PC-9 (cell line): ENCODE measurements at regions not wholly inside any gene's neighbourhood (a gene's known extent, or its start where the extent isn't known, plus 50 kb on each side); places are given as distances from the start of the nearest gene placed in this dataset.

Experiments
- BruUV-seq: library from RNA; stranded (reverse); fragments of 400-500 nt; replicated peaks from 2 replicates; lab custom pipeline; 2021; lab: Mats Ljungman, UMichigan
- CTCF ChIA-PET: fragments of 300-600 bp; sonication (Branson Sonifier 250); formaldehyde crosslinking; loops from one replicate; lab custom pipeline; 2022; ENCODE audit warnings: antibody characterized with exemption; lab: Charles Lee
- POLR2A ChIA-PET: fragments of 300-600 bp; sonication (Branson Sonifier 250); formaldehyde crosslinking; loops from one replicate; lab custom pipeline; 2022; ENCODE audit warnings: antibody characterized with exemption; ENCODE audit not compliant: unreplicated experiment; lab: Charles Lee
- DNase-seq, 2 experiments: peaks; one replicate each; pipeline versions ENCODE4 v3.0.0 to v3.0.0-alpha.2; 2015 to 2022; ENCODE audit warnings: mixed read lengths in 1 of 2
- H2AFZ ChIP-seq: fragments of 200-600 bp; sonication (generic); 2 replicates; pipeline ENCODE4 v1.8.1; 2017; ENCODE audit warnings: antibody characterized with exemption
- H3F3A ChIP-seq: fragments of 200-600 bp; sonication (generic); 2 replicates; pipeline ENCODE4 v1.8.1; 2017; ENCODE audit warnings: antibody characterized with exemption, mild to moderate bottlenecking, low read depth; ENCODE audit not compliant: insufficient read depth
- H3K27ac ChIP-seq: fragments of 200-600 bp; sonication (generic); 2 replicates; pipeline ENCODE4 v1.6.1; 2016; ENCODE audit warnings: mixed run types
- H3K27me3 ChIP-seq: fragments of 200-600 bp; sonication (generic); 2 replicates; pipeline ENCODE4 v1.6.1; 2016; ENCODE audit warnings: low read depth, mixed run types; ENCODE audit not compliant: insufficient read depth
- H3K36me3 ChIP-seq: fragments of 200-600 bp; sonication (generic); 2 replicates; pipeline ENCODE4 v1.6.1; 2016; ENCODE audit warnings: low read depth, mixed run types
- H3K4me1 ChIP-seq: fragments of 200-600 bp; sonication (generic); replicated peaks from 2 replicates; pipeline ENCODE4 v1.6.1; 2016; ENCODE audit warnings: mixed run types; ENCODE audit not compliant: insufficient read depth
- H3K4me2 ChIP-seq: fragments of 200-600 bp; sonication (generic); 2 replicates; pipeline ENCODE4 v1.6.1; 2017; ENCODE audit warnings: mixed run types
- H3K4me3 ChIP-seq: fragments of 200-600 bp; sonication (generic); 2 replicates; pipeline ENCODE4 v1.6.1; 2016; ENCODE audit warnings: mixed run types
- H3K79me2 ChIP-seq: fragments of 200-600 bp; sonication (generic); 2 replicates; pipeline ENCODE4 v1.6.1; 2017; ENCODE audit warnings: low read depth, mixed run types
- H3K9me2 ChIP-seq: fragments of 200-600 bp; sonication (generic); 2 replicates; pipeline ENCODE4 v1.8.1; 2017; ENCODE audit warnings: mild to moderate bottlenecking; ENCODE audit not compliant: insufficient read depth
- H3K9me3 ChIP-seq: fragments of 200-600 bp; sonication (generic); 2 replicates; pipeline ENCODE4 v1.8.1; 2016; ENCODE audit warnings: low read depth; ENCODE audit not compliant: insufficient read depth
- H4K20me1 ChIP-seq: fragments of 200-600 bp; sonication (generic); 2 replicates; pipeline ENCODE4 v1.8.1; 2017; ENCODE audit not compliant: insufficient read depth
- EZH2 ChIP-seq: fragments of 200-600 bp; sonication (generic); IDR thresholded peaks from 2 replicates; pipeline ENCODE4 v1.8.0; 2017; ENCODE audit warnings: antibody characterized with exemption, low read depth
- intact Hi-C: fragments of 100-400 bp; cut with micrococcal nuclease; formaldehyde crosslinking; loops from one replicate; pipeline ENCODE4 v1.10.0; 2022; ENCODE audit not compliant: unreplicated experiment
- TF ChIP-seq, protein P1 (sequence below): fragments of 200-600 bp; sonication (generic); conservative IDR thresholded peaks from 2 replicates; pipeline ENCODE4 v1.6.1; 2017; ENCODE audit warnings: mixed run types, antibody characterized with exemption, mild to moderate bottlenecking, moderate library complexity

DNA sequence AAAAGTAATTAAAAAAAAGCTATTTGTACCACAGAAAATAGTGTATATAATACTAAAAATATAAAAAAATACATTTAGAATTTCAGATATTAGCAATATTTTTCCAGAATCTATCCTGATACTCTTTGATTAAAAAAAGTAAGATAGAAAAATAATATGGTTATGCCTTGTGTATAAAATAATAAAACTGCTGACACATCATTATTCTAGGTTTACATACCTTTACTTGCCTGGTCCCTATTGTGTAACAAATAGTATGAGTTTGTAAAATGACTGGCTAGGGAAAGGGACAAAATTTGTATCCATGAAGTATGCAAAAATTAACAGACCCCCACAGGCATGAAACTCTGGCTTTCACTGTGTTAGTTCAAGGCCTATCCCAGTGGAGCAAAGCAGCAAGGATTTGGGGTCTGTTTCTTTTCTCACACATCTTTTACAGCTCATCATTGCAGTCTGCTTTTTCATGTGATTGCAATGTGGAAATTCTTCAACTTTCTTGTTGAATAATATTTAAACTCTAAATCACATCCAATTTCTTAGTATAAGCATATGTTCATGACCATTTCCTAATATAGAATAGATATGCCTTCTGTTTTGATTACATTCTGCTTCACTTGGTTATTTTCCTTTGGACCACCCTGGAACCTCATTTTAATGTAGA is 136.7 kb upstream of the PCDH18 start:
- DNase-seq: no peak
- TF ChIP-seq, protein P1, sequence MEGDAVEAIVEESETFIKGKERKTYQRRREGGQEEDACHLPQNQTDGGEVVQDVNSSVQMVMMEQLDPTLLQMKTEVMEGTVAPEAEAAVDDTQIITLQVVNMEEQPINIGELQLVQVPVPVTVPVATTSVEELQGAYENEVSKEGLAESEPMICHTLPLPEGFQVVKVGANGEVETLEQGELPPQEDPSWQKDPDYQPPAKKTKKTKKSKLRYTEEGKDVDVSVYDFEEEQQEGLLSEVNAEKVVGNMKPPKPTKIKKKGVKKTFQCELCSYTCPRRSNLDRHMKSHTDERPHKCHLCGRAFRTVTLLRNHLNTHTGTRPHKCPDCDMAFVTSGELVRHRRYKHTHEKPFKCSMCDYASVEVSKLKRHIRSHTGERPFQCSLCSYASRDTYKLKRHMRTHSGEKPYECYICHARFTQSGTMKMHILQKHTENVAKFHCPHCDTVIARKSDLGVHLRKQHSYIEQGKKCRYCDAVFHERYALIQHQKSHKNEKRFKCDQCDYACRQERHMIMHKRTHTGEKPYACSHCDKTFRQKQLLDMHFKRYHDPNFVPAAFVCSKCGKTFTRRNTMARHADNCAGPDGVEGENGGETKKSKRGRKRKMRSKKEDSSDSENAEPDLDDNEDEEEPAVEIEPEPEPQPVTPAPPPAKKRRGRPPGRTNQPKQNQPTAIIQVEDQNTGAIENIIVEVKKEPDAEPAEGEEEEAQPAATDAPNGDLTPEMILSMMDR: no peak
- TF ChIP-seq EZH2: no peak
- no TSS peak for BruUV-seq
- H3K9me3 ChIP-seq: no peaks in the 10 kb centered on the region
- CTCF ChIA-PET: no interaction called here
- H3K27ac ChIP-seq: no peak overlapping the region
- H3K79me2 ChIP-seq: no peaks in the 10 kb centered on the region
- intact Hi-C loops: no loop called here
- H3F3A ChIP-seq: no peaks in the 10 kb centered on the region
- no peak overlapping the region for H2AFZ ChIP-seq
- no peak overlapping the region for H3K4me3 ChIP-seq
- H3K27me3 ChIP-seq: no peaks in the 10 kb centered on the region
- no peak overlapping the region for H3K4me2 ChIP-seq
- no peaks in the 10 kb centered on the region for H4K20me1 ChIP-seq
- no peaks in the 10 kb centered on the region for H3K36me3 ChIP-seq
- no peaks in the 10 kb centered on the region for H3K9me2 ChIP-seq
- no peaks in the 10 kb centered on the region for H3K4me1 ChIP-seq
- POLR2A ChIA-PET: interaction anchor here (0.6 kb wide), 1 partner anchor 55 kb away, joined by 6 read pairs; no protein-coding TSS in a partner anchor

DNA sequence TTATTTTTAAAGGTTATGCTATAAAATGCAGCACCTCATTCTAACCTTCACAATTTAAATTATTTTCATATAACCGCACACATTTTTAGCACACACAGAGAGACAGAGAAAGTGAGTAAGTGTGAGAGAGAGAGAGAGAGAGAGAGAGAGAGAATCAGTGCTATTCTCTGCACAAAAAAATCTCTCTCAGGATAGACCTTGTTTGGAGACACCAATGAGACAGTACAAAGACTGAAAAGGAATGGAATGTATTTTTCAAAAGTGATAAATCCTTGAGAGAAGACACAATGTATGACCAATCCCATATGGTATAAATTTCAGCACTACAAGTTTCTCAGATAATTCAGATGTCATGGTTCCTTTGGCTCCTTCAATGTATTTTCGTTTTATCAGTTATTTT is 132.1 kb upstream of the PCDH18 start:
- H2AFZ ChIP-seq: no peak overlapping the region
- DNase-seq: no peak
- no peaks in the 10 kb centered on the region for H3K79me2 ChIP-seq
- no peaks in the 10 kb centered on the region for H3K36me3 ChIP-seq
- BruUV-seq: no TSS peak
- H3K4me3 ChIP-seq: no peak overlapping the region
- intact Hi-C loops: no loop called here
- no peaks in the 10 kb centered on the region for H3K27me3 ChIP-seq
- CTCF ChIA-PET: no interaction called here
- POLR2A ChIA-PET: no interaction called here
- no peaks in the 10 kb centered on the region for H3K4me1 ChIP-seq
- no peak for TF ChIP-seq EZH2
- TF ChIP-seq, protein P1: no peak
- no peaks in the 10 kb centered on the region for H3F3A ChIP-seq
- no peak overlapping the region for H3K4me2 ChIP-seq
- H3K9me2 ChIP-seq: no peaks in the 10 kb centered on the region; the same call in 1 of the 2 replicates
- no peaks in the 10 kb centered on the region for H3K9me3 ChIP-seq
- H4K20me1 ChIP-seq: no peaks in the 10 kb centered on the region
- H3K27ac ChIP-seq: no peak overlapping the region

DNA sequence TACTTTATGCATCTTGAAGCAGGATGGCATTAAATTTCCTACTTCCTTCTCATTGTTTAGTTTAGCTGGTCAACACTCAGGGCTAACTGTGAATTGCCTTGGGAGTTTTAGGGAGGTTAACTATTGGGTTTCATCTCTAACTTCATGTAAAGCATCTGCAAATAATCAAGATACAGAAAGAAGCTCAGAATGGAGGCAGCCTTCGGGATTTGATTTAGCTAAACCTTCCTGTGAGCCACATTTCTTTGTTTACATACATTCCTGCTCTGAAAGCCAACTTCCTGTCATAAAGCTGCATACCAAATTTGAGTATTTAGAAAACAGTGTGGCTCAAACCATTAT is 131.7 kb upstream of the PCDH18 start:
- Histone ChIP-seq H3K4me2 (no peak overlapping the region), H3K9me3 (no peaks in the 10 kb centered on the region), H2AFZ (no peak overlapping the region), H3K4me3 (no peak overlapping the region), H3K9me2 (no peaks in the 10 kb centered on the region; the same call in 1 of the 2 replicates), H3K4me1 (no peaks in the 10 kb centered on the region), H3K79me2 (no peaks in the 10 kb centered on the region), H4K20me1 (no peaks in the 10 kb centered on the region), H3K36me3 (no peaks in the 10 kb centered on the region), H3K27me3 (no peaks in the 10 kb centered on the region), H3F3A (no peaks in the 10 kb centered on the region), H3K27ac (no peak overlapping the region)
- TF ChIP-seq EZH2: no peak
- TF ChIP-seq, protein P1: no peak
- ChIA-PET CTCF (no interaction called here), POLR2A (no interaction called here)
- no peak for DNase-seq
- no TSS peak for BruUV-seq
- intact Hi-C loops: no loop called here
